ENCODE measurements at regions not wholly inside any gene's neighbourhood (a gene's known extent, or its start where the extent isn't known, plus 50 kb on each side); places are given as distances from the start of the nearest gene placed in this dataset.

DNA sequence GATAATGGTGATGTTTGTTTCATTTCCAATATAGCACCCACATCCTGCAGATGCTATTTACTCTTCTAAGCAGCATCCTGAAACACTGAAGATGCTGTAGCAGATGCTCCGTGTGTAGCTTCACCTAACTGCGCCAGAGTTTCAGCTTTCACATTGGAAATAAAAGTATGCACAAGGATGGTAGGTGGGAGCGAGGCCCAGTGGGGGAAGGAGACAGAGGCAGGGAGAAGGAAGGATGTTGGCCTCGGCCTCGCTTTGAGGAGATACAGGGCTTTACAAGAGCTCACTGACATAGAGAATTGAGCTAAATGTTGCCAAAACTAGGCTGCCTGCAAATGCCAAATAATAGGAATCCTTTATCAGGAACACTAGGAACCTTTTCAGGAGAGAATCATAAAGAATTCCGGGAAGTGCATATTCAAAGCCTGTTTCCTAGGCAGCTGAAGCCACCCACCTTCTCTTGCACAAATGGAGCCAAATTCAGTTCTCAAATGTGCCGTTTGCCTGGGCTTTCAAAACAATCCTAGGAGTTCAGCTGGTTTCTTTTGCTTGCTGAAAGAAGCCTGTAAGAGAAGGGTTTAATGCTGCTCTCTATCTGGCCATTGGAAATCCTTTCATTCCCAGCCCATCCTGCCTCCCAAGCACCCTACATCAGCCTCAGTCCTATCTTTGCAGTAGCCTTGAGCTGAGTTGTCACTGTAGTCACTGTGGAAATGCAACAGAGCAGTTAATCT lies 135.4 kb upstream of the ATP1B1 start:
- Histone ChIP-seq H3K9me3 (ENCODE audit: insufficient read depth, low read length) (no peaks in the 10 kb centered on the region), H3K36me3 (ENCODE audit: insufficient read depth, insufficient read length, low read length) (no peaks in the 10 kb centered on the region), H3K4me1 (ENCODE audit: insufficient read depth, insufficient read length) (no peaks in the 10 kb centered on the region), H3K27me3 (ENCODE audit: insufficient read depth, insufficient read length) (no peaks in the 10 kb centered on the region), H3K4me3 (ENCODE audit: insufficient read length, low read depth) (no peak overlapping the region), H3K9ac (ENCODE audit: insufficient read length, low read depth) (no peak overlapping the region)
- TF ChIP-seq ZNF274 (IDR thresholded peaks at IDR 0.05; ENCODE audit: low read depth, low read length) (no peak), SUZ12 (IDR thresholded peaks at IDR 0.05; ENCODE audit: extremely low read depth, insufficient read depth, insufficient read length) (no peak), YY1 (IDR thresholded peaks at IDR 0.05; ENCODE audit: insufficient read depth, insufficient read length) (no peak)
- DNase-seq (ENCODE audit: low read depth, low spot score): no peak

- no peak overlapping the region for H3K9ac ChIP-seq (ENCODE audit: insufficient read length, low read depth)
- no peaks in the 10 kb centered on the region for H3K36me3 ChIP-seq (ENCODE audit: insufficient read depth, insufficient read length, low read length)
- H3K4me1 ChIP-seq (ENCODE audit: insufficient read depth, insufficient read length): no peaks in the 10 kb centered on the region
- no peak for DNase-seq (ENCODE audit: low read depth, low spot score)
- TF ChIP-seq YY1 (IDR thresholded peaks at IDR 0.05; ENCODE audit: insufficient read depth, insufficient read length) (no peak), SUZ12 (IDR thresholded peaks at IDR 0.05; ENCODE audit: extremely low read depth, insufficient read depth, insufficient read length) (no peak), ZNF274 (IDR thresholded peaks at IDR 0.05; ENCODE audit: low read depth, low read length) (no peak)
- H3K4me3 ChIP-seq (ENCODE audit: insufficient read length, low read depth): no peak overlapping the region
- no peaks in the 10 kb centered on the region for H3K9me3 ChIP-seq (ENCODE audit: insufficient read depth, low read length)
- H3K27me3 ChIP-seq (ENCODE audit: insufficient read depth, insufficient read length): no peaks in the 10 kb centered on the region
Observed at GRCh38 chr1:168972225-168972624, 134.3 kb upstream of the ATP1B1 start.

GRCh38 chr1:168972887-168973286 lies 133.6 kb upstream of the ATP1B1 start:
- Histone ChIP-seq H3K9ac (ENCODE audit: insufficient read length, low read depth) (no peak overlapping the region), H3K27me3 (ENCODE audit: insufficient read depth, insufficient read length) (no peaks in the 10 kb centered on the region), H3K4me3 (ENCODE audit: insufficient read length, low read depth) (no peak overlapping the region), H3K36me3 (ENCODE audit: insufficient read depth, insufficient read length, low read length) (no peaks in the 10 kb centered on the region), H3K4me1 (ENCODE audit: insufficient read depth, insufficient read length) (no peaks in the 10 kb centered on the region), H3K9me3 (ENCODE audit: insufficient read depth, low read length) (no peaks in the 10 kb centered on the region)
- TF ChIP-seq SUZ12 (IDR thresholded peaks at IDR 0.05; ENCODE audit: extremely low read depth, insufficient read depth, insufficient read length) (no peak), YY1 (IDR thresholded peaks at IDR 0.05; ENCODE audit: insufficient read depth, insufficient read length) (no peak), ZNF274 (IDR thresholded peaks at IDR 0.05; ENCODE audit: low read depth, low read length) (no peak)
- DNase-seq (ENCODE audit: low read depth, low spot score): no peak

- no peak overlapping the region for H3K4me3 ChIP-seq (ENCODE audit: insufficient read length, low read depth)
- H3K9me3 ChIP-seq (ENCODE audit: insufficient read depth, low read length): no peaks in the 10 kb centered on the region
- no peak overlapping the region for H3K9ac ChIP-seq (ENCODE audit: insufficient read length, low read depth)
- H3K27me3 ChIP-seq (ENCODE audit: insufficient read depth, insufficient read length): no peaks in the 10 kb centered on the region
- TF ChIP-seq ZNF274 (IDR thresholded peaks at IDR 0.05; ENCODE audit: low read depth, low read length) (no peak), YY1 (IDR thresholded peaks at IDR 0.05; ENCODE audit: insufficient read depth, insufficient read length) (no peak), SUZ12 (IDR thresholded peaks at IDR 0.05; ENCODE audit: extremely low read depth, insufficient read depth, insufficient read length) (no peak)
- no peak for DNase-seq (ENCODE audit: low read depth, low spot score)
- no peaks in the 10 kb centered on the region for H3K4me1 ChIP-seq (ENCODE audit: insufficient read depth, insufficient read length)
- no peaks in the 10 kb centered on the region for H3K36me3 ChIP-seq (ENCODE audit: insufficient read depth, insufficient read length, low read length)
Observed at GRCh38 chr1:168974117-168974516, 132.4 kb upstream of the ATP1B1 start.

- no peak for TF ChIP-seq SUZ12 (IDR thresholded peaks at IDR 0.05; ENCODE audit: extremely low read depth, insufficient read depth, insufficient read length)
- no peak overlapping the region for H3K9ac ChIP-seq (ENCODE audit: insufficient read length, low read depth)
- H3K4me1 ChIP-seq (ENCODE audit: insufficient read depth, insufficient read length): no peaks in the 10 kb centered on the region
- H3K4me3 ChIP-seq (ENCODE audit: insufficient read length, low read depth): no peak overlapping the region
- no peak for DNase-seq (ENCODE audit: low read depth, low spot score)
- no peaks in the 10 kb centered on the region for H3K27me3 ChIP-seq (ENCODE audit: insufficient read depth, insufficient read length)
- H3K36me3 ChIP-seq (ENCODE audit: insufficient read depth, insufficient read length, low read length): no peaks in the 10 kb centered on the region
- no peaks in the 10 kb centered on the region for H3K9me3 ChIP-seq (ENCODE audit: insufficient read depth, low read length)
Observed at GRCh38 chr1:168974611-168975010, 131.9 kb upstream of the ATP1B1 start.

GRCh38 chr1:168976267-168976666 lies 130.2 kb upstream of the ATP1B1 start:
- no peak overlapping the region for H3K4me3 ChIP-seq (ENCODE audit: insufficient read length, low read depth)
- no peaks in the 10 kb centered on the region for H3K36me3 ChIP-seq (ENCODE audit: insufficient read depth, insufficient read length, low read length)
- DNase-seq (ENCODE audit: low read depth, low spot score): no peak
- TF ChIP-seq ZNF274 (IDR thresholded peaks at IDR 0.05; ENCODE audit: low read depth, low read length): no peak
- TF ChIP-seq SUZ12 (IDR thresholded peaks at IDR 0.05; ENCODE audit: extremely low read depth, insufficient read depth, insufficient read length): no peak
- TF ChIP-seq YY1 (IDR thresholded peaks at IDR 0.05; ENCODE audit: insufficient read depth, insufficient read length): no peak
- H3K27me3 ChIP-seq (ENCODE audit: insufficient read depth, insufficient read length): no peaks in the 10 kb centered on the region
- H3K9ac ChIP-seq (ENCODE audit: insufficient read length, low read depth): no peak overlapping the region
- H3K9me3 ChIP-seq (ENCODE audit: insufficient read depth, low read length): no peaks in the 10 kb centered on the region
- no peaks in the 10 kb centered on the region for H3K4me1 ChIP-seq (ENCODE audit: insufficient read depth, insufficient read length)

GRCh38 chr1:168977618-168978017 lies 128.9 kb upstream of the ATP1B1 start:
- Histone ChIP-seq H3K9me3 (ENCODE audit: insufficient read depth, low read length) (no peaks in the 10 kb centered on the region), H3K27me3 (ENCODE audit: insufficient read depth, insufficient read length) (no peaks in the 10 kb centered on the region), H3K4me3 (ENCODE audit: insufficient read length, low read depth) (no peak overlapping the region), H3K9ac (ENCODE audit: insufficient read length, low read depth) (no peak overlapping the region), H3K36me3 (ENCODE audit: insufficient read depth, insufficient read length, low read length) (no peaks in the 10 kb centered on the region), H3K4me1 (ENCODE audit: insufficient read depth, insufficient read length) (no peaks in the 10 kb centered on the region)
- DNase-seq (ENCODE audit: low read depth, low spot score): no peak
- no peak for TF ChIP-seq ZNF274 (IDR thresholded peaks at IDR 0.05; ENCODE audit: low read depth, low read length)
- TF ChIP-seq SUZ12 (IDR thresholded peaks at IDR 0.05; ENCODE audit: extremely low read depth, insufficient read depth, insufficient read length): no peak
- no peak for TF ChIP-seq YY1 (IDR thresholded peaks at IDR 0.05; ENCODE audit: insufficient read depth, insufficient read length)
